IPS-18c (cell line): ENCODE measurements at regions not wholly inside any gene's neighbourhood (a gene's known extent, or its start where the extent isn't known, plus 50 kb on each side); places are given as distances from the start of the nearest gene placed in this dataset.
"Not testable (repeated sequence)": the region's sequence is repeated elsewhere in the genome, so short reads cannot be mapped to it uniquely, and the experiment has no call there.

Experiments
- H3K4me3 ChIP-seq: 2 replicates; pipeline ENCODE4 v1.7.0; 2013; ENCODE audit warnings: low read depth, mild to moderate bottlenecking, low read length, moderate library complexity; ENCODE audit not compliant: insufficient read depth
- H3K9me3 ChIP-seq: one replicate; pipeline ENCODE4 v1.6.1; 2013; ENCODE audit warnings: mild to moderate bottlenecking, low read length, moderate library complexity; ENCODE audit not compliant: control insufficient read depth, insufficient read depth

GRCh38 chr4:120636120-120636630, 286.4 kb downstream of the PRDM5 start:
- Histone ChIP-seq H3K9me3 (no peaks in the 10 kb centered on the region), H3K4me3 (no peak overlapping the region)

GRCh38 chr4:120633810-120634209, 288.7 kb downstream of the PRDM5 start:
- Histone ChIP-seq H3K9me3 (no peaks in the 10 kb centered on the region), H3K4me3 (no peak overlapping the region)

GRCh38 chr4:120630427-120630826, 292.1 kb downstream of the PRDM5 start:
- no peak overlapping the region for H3K4me3 ChIP-seq
- no peaks in the 10 kb centered on the region for H3K9me3 ChIP-seq

GRCh38 chr4:120629546-120630108, 292.9 kb downstream of the PRDM5 start:
- no peaks in the 10 kb centered on the region for H3K9me3 ChIP-seq
- H3K4me3 ChIP-seq = no peak overlapping the region

GRCh38 chr4:120622601-120623000, 299.9 kb downstream of the PRDM5 start:
- Histone ChIP-seq H3K9me3 (no peaks in the 10 kb centered on the region), H3K4me3 (no peak overlapping the region)

GRCh38 chr4:120617171-120617570, 305.4 kb downstream of the PRDM5 start:
- no peak overlapping the region for H3K4me3 ChIP-seq
- no peaks in the 10 kb centered on the region for H3K9me3 ChIP-seq

GRCh38 chr4:120616041-120616440, 306.5 kb downstream of the PRDM5 start:
- no peaks in the 10 kb centered on the region for H3K9me3 ChIP-seq

GRCh38 chr4:120613778-120614177, 308.7 kb downstream of the PRDM5 start:
- Histone ChIP-seq H3K9me3 (no peaks in the 10 kb centered on the region), H3K4me3 (no peak overlapping the region)

More at GRCh38 chr4:120616041-120616440, 306.5 kb downstream of the PRDM5 start:
- no peak overlapping the region for H3K4me3 ChIP-seq

GRCh38 chr4:120611092-120611491, 311.4 kb downstream of the PRDM5 start:
- H3K4me3 ChIP-seq = no peak overlapping the region
- no peaks in the 10 kb centered on the region for H3K9me3 ChIP-seq

- Histone ChIP-seq H3K9me3 (no peaks in the 10 kb centered on the region), H3K4me3 (no peak overlapping the region)
These were observed 331.5 kb downstream of the PRDM5 start for GRCh38 chr4:120591038-120591437.

GRCh38 chr4:120589787-120590186, 332.7 kb downstream of the PRDM5 start:
- H3K9me3 ChIP-seq = no peaks in the 10 kb centered on the region
- no peak overlapping the region for H3K4me3 ChIP-seq

GRCh38 chr4:120568731-120569130, 353.8 kb downstream of the PRDM5 start:
- H3K4me3 ChIP-seq = no peak overlapping the region
- H3K9me3 ChIP-seq = no peaks in the 10 kb centered on the region

GRCh38 chr4:120561648-120562047, 360.9 kb downstream of the PRDM5 start:
- H3K9me3 ChIP-seq = no peaks in the 10 kb centered on the region
- no peak overlapping the region for H3K4me3 ChIP-seq

- no peaks in the 10 kb centered on the region for H3K9me3 ChIP-seq
- H3K4me3 ChIP-seq = no peak overlapping the region
These were observed 365.2 kb downstream of the PRDM5 start for GRCh38 chr4:120557372-120557771.

GRCh38 chr4:120555058-120555457, 367.5 kb downstream of the PRDM5 start:
- H3K4me3 ChIP-seq = no peak overlapping the region
- no peaks in the 10 kb centered on the region for H3K9me3 ChIP-seq

- H3K4me3 ChIP-seq = no peak overlapping the region
- H3K9me3 ChIP-seq = no peaks in the 10 kb centered on the region
These were observed 368.4 kb downstream of the PRDM5 start for GRCh38 chr4:120554086-120554485.

GRCh38 chr4:120550624-120551220, 371.8 kb downstream of the PRDM5 start:
- not testable (repeated sequence) for H3K9me3 ChIP-seq, H3K4me3 ChIP-seq

GRCh38 chr4:120549011-120549570, 373.4 kb downstream of the PRDM5 start:
- Histone ChIP-seq H3K4me3 (no peak overlapping the region), H3K9me3 (no peaks in the 10 kb centered on the region)
